ENCODE measurements at regions not wholly inside any gene's neighbourhood (a gene's known extent, or its start where the extent isn't known, plus 50 kb on each side); places are given as distances from the start of the nearest gene placed in this dataset.

GRCh38 chr13:31681133-31681532, 58.2 kb upstream of the RXFP2 start:
- no peaks in the 10 kb centered on the region for H3K9me1 ChIP-seq (replicated peaks; ENCODE audit: control insufficient read depth, extremely low read depth, insufficient read depth, low read length)
- dilution Hi-C loops (cut with MboI; ENCODE audit: extremely low pct_ligation_motif_present, low sequenced_read_pairs): no loop called here
- no TSS peak for BruUV-seq (replicated peaks)
- no peaks in the 10 kb centered on the region for H3K9me3 ChIP-seq (replicated peaks; ENCODE audit: control insufficient read depth, insufficient read depth, low read length)
- no peak overlapping the region for H3K9ac ChIP-seq (replicated peaks; ENCODE audit: extremely low read depth, insufficient read depth, low read length)
- ChIA-PET POLR2A (no interaction called here), CTCF (interaction anchor here (0.7 kb wide), 1 partner anchor 143 kb away, joined by 3 read pairs; no protein-coding TSS in a partner anchor)
- H3K27ac ChIP-seq (ENCODE audit: insufficient read depth, low read depth, low read length): no peak overlapping the region
- no peak overlapping the region for H3K4me3 ChIP-seq (replicated peaks in 1 of 3; ENCODE audit: insufficient read depth in 1 of 3, low read depth in 1 of 3, low read length in 3 of 3)
- peaks cover 4 to 6% of the 10 kb centered on the region in 2 experiments for H3K27me3 ChIP-seq (ENCODE audit: control insufficient read depth in 2 of 2, insufficient read depth in 2 of 2, low read length in 2 of 2)
- no peak for DNase-seq (ENCODE audit: low read depth, low spot score)
- H3K79me2 ChIP-seq (ENCODE audit: control insufficient read depth, insufficient read depth, low read length): no peaks in the 10 kb centered on the region
- intact Hi-C loops (cut with micrococcal nuclease): no loop called here
- H3K4me1 ChIP-seq (ENCODE audit: control insufficient read depth, extremely low read depth, insufficient read depth, low read length): no peaks in the 10 kb centered on the region
- H2AFZ ChIP-seq (ENCODE audit: low read depth, low read length): no peak overlapping the region
- no peak for FAIRE-seq
- H3K4me2 ChIP-seq (ENCODE audit: insufficient read depth, low read length): no peak overlapping the region
- TF ChIP-seq GATA2 (IDR thresholded peaks at IDR 0.05; ENCODE audit: insufficient read depth, insufficient read length, low read depth, low read length): no peak
- TF ChIP-seq, protein P1, sequence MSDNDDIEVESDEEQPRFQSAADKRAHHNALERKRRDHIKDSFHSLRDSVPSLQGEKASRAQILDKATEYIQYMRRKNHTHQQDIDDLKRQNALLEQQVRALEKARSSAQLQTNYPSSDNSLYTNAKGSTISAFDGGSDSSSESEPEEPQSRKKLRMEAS (IDR thresholded peaks at IDR 0.05; ENCODE audit: insufficient read depth, insufficient read length): no peak
- no peak for TF ChIP-seq POLR2AphosphoS5 (IDR thresholded peaks at IDR 0.05; ENCODE audit: insufficient read depth, low read depth, low read length)
- no peak for TF ChIP-seq FOS (IDR thresholded peaks at IDR 0.05; ENCODE audit: borderline replicate concordance, insufficient read depth, low read length)
- no peak for TF ChIP-seq EZH2 (IDR thresholded peaks at IDR 0.05; ENCODE audit: borderline replicate concordance, low read depth, low read length, severe bottlenecking)
- TF ChIP-seq POLR2A (IDR thresholded peaks at IDR 0.05; ENCODE audit: low read depth, low read length): no peak
- TF ChIP-seq CTCF (IDR thresholded peaks at IDR 0.05; ENCODE audit: extremely low read depth in 1 of 2, insufficient read depth in 1 of 2, low read depth in 1 of 2, low read length in 2 of 2): no peak
- TF ChIP-seq JUN (IDR thresholded peaks at IDR 0.05; ENCODE audit: borderline replicate concordance, insufficient read depth, insufficient read length, low read depth): no peak
- TF ChIP-seq MYC (IDR thresholded peaks at IDR 0.05; ENCODE audit: low read depth, low read length): no peak
- H4K20me1 ChIP-seq (replicated peaks; ENCODE audit: control insufficient read depth, extremely low read depth, insufficient read depth, low read length): no peaks in the 10 kb centered on the region
- H3K36me3 ChIP-seq (ENCODE audit: control insufficient read depth in 2 of 2, extremely low read depth in 1 of 2, insufficient read depth in 2 of 2, low read length in 2 of 2): no peaks in the 10 kb centered on the region

Data from endothelial cell of umbilical vein (primary cell).